HL-60 (cell line): ENCODE measurements at regions not wholly inside any gene's neighbourhood (a gene's known extent, or its start where the extent isn't known, plus 50 kb on each side); places are given as distances from the start of the nearest gene placed in this dataset.

Source experiments
- CTCF ChIP-seq: IDR thresholded peaks from one replicate; pipeline ENCODE4 v1.5.1; 2011; ENCODE audit warnings: low read length, control low read depth, inconsistent platforms; ENCODE audit not compliant: insufficient read depth
- REST ChIP-seq: IDR thresholded peaks from 2 replicates; pipeline ENCODE4 v1.6.1; 2012; ENCODE audit warnings: low read depth; ENCODE audit not compliant: insufficient replicate concordance

GRCh38 chr1:222306512-222306911, 241.4 kb downstream of the HHIPL2 start:
- TF ChIP-seq REST (no peak), CTCF (no peak)
